HUES6 (cell line): ENCODE measurements at regions not wholly inside any gene's neighbourhood (a gene's known extent, or its start where the extent isn't known, plus 50 kb on each side); places are given as distances from the start of the nearest gene placed in this dataset.

ENCODE experiments used
- H3K27ac ChIP-seq: 2 replicates; pipeline ENCODE4 v1.7.0; 2013; ENCODE audit warnings: low read depth, mild to moderate bottlenecking, low read length, inconsistent platforms
- H3K27me3 ChIP-seq: 2 replicates; pipeline ENCODE4 v1.6.1; 2013; ENCODE audit warnings: low read length; ENCODE audit not compliant: control insufficient read depth, insufficient read depth
- H3K36me3 ChIP-seq: 2 replicates; pipeline ENCODE4 v1.6.1; 2013; ENCODE audit warnings: low read length; ENCODE audit not compliant: control insufficient read depth, insufficient read depth
- H3K4me1 ChIP-seq: 2 replicates; pipeline ENCODE4 v1.6.1; 2013; ENCODE audit warnings: low read length; ENCODE audit not compliant: control insufficient read depth, insufficient read depth
- H3K4me3 ChIP-seq: 2 replicates; pipeline ENCODE4 v1.5.1; 2013; ENCODE audit warnings: low read depth, low read length
- H3K9ac ChIP-seq: one replicate; pipeline ENCODE4 v1.6.1; 2013; ENCODE audit warnings: mild to moderate bottlenecking, low read length
- H3K9me3 ChIP-seq: 2 replicates; pipeline ENCODE4 v1.6.1; 2013; ENCODE audit warnings: low read depth, low read length; ENCODE audit not compliant: control insufficient read depth, insufficient read depth

DNA sequence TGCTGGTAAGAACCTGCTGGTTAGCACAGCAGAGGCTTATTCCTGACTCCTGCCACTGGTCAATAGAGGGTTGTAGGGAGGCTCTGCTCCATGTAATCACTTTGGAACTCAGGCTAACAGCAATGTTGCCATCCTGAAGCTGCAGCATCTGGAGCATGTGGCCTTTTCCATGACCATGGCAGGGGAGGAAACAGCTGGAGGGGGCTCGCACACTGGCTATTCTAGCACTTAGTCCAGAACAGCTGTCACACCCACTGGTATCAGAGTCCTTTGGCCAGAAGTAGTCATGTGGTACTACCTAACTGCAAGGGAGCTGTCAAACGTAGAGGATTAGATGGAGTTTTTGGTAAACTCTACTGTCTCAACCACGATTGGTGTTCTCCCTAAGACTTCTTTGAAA lies 450.0 kb downstream of the RPS24 start:
- H3K27ac ChIP-seq = no peak overlapping the region
- H3K36me3 ChIP-seq = no peaks in the 10 kb centered on the region
- H3K4me1 ChIP-seq = no peaks in the 10 kb centered on the region
- peaks cover 3% of the 10 kb centered on the region; the same call in 1 of the 2 replicates for H3K9me3 ChIP-seq
- no peak overlapping the region for H3K4me3 ChIP-seq
- H3K9ac ChIP-seq = no peak overlapping the region
- no peaks in the 10 kb centered on the region for H3K27me3 ChIP-seq

DNA sequence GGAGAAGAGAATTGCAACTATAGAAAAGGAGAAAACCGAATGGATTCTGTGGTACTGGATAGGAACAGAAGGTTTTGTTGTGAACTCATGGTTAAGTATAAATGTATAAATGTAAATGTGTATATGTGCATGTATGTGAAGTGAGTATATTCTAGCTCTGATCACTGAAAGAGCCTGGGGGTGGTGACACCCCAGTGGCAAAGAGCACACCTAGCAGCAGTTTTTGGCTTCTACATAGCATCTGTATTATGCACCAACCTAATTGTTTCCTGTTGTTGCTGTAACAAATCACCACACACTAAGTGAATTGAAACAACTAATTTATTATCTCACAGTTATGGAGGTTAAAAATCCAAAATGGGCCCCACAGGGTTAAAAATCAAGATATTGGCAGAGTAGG lies 455.4 kb downstream of the RPS24 start:
- Histone ChIP-seq H3K27ac (no peak overlapping the region), H3K27me3 (no peaks in the 10 kb centered on the region), H3K4me1 (no peaks in the 10 kb centered on the region), H3K36me3 (no peaks in the 10 kb centered on the region), H3K9ac (no peak overlapping the region), H3K9me3 (peaks cover 35% of the 10 kb centered on the region), H3K4me3 (no peak overlapping the region)

DNA sequence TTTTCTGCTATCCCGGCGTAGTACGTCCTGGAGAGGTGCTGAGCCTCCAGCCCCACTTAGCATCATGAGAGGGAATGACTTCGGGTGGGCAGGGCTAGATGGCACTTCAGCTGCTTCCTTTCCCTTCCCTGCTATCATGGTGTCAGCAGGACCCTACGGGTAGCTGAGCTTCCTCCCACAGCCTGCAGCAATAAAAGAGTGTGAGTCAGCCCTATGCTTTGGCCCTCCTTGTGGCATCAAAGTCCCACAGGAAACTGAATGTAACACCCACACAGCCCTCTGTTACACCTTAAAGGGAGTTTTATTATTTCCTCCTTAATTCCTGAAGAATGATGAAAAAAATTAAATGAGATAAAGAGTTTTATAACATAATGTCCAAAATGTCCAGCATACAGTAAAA lies 458.1 kb downstream of the RPS24 start:
- Histone ChIP-seq H3K9me3 (peaks cover 35% of the 10 kb centered on the region), H3K36me3 (no peaks in the 10 kb centered on the region), H3K4me1 (no peaks in the 10 kb centered on the region), H3K27ac (no peak overlapping the region), H3K4me3 (no peak overlapping the region), H3K27me3 (no peaks in the 10 kb centered on the region), H3K9ac (no peak overlapping the region)

DNA sequence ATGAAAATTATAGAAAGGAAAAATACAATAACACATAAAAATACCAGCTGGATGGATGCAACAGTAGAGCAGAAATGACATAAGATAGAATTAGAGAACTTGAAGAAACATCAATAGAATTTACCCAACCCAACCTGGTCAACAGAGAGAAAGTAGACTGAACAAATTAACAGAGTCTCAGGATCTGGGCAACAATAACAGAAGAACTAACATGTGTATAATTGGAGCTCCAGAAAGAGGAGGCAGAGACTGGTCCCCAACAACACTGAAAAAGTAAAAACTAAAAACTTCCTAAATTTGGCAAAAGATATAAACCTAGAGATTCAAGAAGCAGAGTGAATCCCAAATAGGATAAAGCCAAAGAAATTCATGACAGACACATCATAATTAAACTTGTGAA lies 458.8 kb downstream of the RPS24 start:
- Histone ChIP-seq H3K27me3 (no peaks in the 10 kb centered on the region), H3K4me1 (no peaks in the 10 kb centered on the region), H3K27ac (no peak overlapping the region), H3K36me3 (no peaks in the 10 kb centered on the region), H3K9me3 (peaks cover 35% of the 10 kb centered on the region), H3K9ac (no peak overlapping the region), H3K4me3 (no peak overlapping the region)

DNA sequence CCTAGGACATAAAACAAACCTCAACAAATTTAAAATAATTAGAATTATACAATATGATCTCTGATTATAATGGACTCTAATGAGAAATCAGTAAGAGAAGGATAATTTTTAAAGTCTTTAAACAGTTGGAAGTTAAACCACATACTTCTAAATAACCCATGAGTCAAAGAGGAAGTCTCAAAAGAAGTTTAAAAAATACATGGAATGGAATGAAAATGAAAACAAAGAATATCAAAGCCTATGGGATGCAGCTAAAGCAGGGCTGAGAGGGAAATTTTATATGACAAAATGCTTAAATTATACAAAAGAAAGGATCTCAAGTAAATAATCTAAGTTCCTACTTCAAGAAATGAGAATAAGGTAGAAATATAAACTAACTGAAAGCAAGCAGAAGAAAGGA lies 460.5 kb downstream of the RPS24 start:
- Histone ChIP-seq H3K36me3 (no peaks in the 10 kb centered on the region), H3K9me3 (peaks cover 27% of the 10 kb centered on the region), H3K27me3 (no peaks in the 10 kb centered on the region), H3K9ac (no peak overlapping the region), H3K4me1 (no peaks in the 10 kb centered on the region), H3K4me3 (no peak overlapping the region), H3K27ac (no peak overlapping the region)

DNA sequence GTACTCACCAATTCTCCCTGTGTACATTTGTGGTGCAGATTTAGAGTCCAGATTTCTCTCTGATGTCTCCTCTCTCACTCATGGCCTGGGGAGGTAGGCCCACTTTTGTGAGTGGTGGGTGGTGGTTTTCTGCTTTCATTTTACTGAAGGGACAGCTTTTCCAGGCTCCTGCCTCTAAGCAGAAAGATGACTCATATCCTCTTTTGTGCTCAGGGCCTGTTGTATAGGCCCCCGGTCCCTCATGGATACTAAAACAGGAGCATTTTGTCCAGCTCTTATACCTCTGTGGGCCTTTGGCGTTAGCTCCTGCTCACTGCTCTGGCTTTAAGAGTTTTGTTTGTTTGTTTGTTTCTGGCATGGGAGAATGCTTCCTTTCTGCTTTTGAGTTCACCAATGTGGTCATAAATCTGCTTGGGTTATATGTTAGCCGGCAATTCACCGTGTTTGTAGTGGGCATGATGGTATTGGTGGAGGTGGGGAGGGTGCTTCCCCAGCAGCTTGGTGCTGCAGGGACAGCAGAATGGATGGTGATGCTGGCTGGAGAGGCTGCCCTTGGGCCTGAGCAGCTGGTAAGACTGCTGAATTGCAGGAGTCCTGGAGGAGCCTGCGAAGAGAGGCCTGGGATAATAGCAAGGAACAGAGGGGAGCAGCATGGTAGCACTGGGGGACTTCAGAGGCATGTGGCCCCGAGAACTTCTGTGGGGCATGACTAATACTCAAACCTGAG lies 468.7 kb downstream of the RPS24 start:
- peaks cover 5% of the 10 kb centered on the region; the same call in 1 of the 2 replicates for H3K9me3 ChIP-seq
- no peaks in the 10 kb centered on the region for H3K27me3 ChIP-seq
- H3K9ac ChIP-seq = no peak overlapping the region
- no peak overlapping the region for H3K27ac ChIP-seq
- peaks cover 8% of the 10 kb centered on the region; the same call in 1 of the 2 replicates for H3K4me1 ChIP-seq
- H3K36me3 ChIP-seq = no peaks in the 10 kb centered on the region
- H3K4me3 ChIP-seq = no peak overlapping the region

DNA sequence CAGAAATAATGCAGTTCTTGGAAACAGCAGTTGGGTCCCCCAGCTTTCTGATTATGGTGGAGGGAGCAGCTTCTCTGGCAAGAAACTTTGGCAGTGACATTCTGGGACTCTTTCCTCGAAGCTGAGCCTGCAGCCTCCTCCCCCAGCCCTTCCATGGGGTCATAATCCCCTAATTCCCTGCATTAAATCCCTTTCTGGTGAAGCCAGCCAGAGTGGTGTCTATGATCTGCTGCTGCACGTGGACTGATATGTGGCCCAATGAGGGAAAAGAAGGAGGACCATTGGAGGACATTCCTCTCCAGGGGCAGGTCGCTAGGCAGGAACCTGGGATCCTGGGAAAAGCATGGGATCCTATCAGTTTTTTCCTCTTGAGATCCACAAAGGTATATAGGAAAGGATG lies 470.5 kb downstream of the RPS24 start:
- H3K9me3 ChIP-seq = peaks cover 5% of the 10 kb centered on the region; the same call in 1 of the 2 replicates
- H3K4me3 ChIP-seq = no peak overlapping the region
- no peak overlapping the region for H3K9ac ChIP-seq
- no peaks in the 10 kb centered on the region for H3K36me3 ChIP-seq
- no peaks in the 10 kb centered on the region; the same call in 1 of the 2 replicates for H3K27me3 ChIP-seq
- H3K27ac ChIP-seq = no peak overlapping the region
- H3K4me1 ChIP-seq = peaks cover 8% of the 10 kb centered on the region; the same call in 1 of the 2 replicates

DNA sequence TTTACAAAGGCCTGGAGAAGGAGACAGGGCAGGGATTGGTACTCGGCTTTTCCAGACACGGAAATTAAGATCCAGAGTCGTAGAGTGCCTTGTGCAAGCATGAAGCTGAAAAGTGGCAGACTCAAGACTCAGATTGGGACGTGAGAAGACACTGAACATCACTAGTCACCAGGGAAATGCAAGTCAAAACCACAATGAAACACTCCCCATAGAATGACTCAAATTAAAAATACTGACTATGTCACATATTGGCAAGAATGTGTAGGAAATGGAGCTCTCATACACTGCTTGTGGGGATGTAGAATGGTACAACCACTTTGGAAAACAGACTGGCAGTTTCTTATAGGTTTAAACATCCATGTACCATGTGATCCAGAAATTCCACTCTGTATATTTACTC lies 472.0 kb downstream of the RPS24 start:
- Histone ChIP-seq H3K9me3 (peaks cover 5% of the 10 kb centered on the region; the same call in 1 of the 2 replicates), H3K9ac (no peak overlapping the region), H3K36me3 (no peaks in the 10 kb centered on the region), H3K4me1 (peaks cover 8% of the 10 kb centered on the region; the same call in 1 of the 2 replicates), H3K27ac (no peak overlapping the region), H3K4me3 (no peak overlapping the region), H3K27me3 (no peaks in the 10 kb centered on the region; the same call in 1 of the 2 replicates)

DNA sequence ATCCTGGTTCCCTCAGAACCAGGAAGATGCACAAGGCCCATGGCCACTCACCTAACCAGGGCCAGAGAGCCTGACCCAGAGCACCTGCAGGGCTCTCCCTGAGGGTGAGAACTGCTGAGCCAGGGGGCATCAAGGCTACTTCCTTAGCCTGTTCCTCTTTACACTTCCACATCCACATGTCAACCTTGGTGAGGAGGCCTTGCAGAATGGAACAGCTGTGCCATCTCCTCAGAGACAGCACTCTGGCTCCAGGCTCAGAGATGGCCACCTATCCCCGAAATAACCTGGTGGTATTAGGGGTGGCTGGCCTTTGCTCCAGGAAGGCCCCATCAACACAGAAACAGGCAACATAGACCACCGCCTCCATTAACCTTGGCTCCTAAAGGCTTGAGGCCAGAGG lies 473.0 kb downstream of the RPS24 start:
- Histone ChIP-seq H3K4me3 (no peak overlapping the region), H3K4me1 (peaks cover 8% of the 10 kb centered on the region; the same call in 1 of the 2 replicates), H3K27ac (no peak overlapping the region)

DNA sequence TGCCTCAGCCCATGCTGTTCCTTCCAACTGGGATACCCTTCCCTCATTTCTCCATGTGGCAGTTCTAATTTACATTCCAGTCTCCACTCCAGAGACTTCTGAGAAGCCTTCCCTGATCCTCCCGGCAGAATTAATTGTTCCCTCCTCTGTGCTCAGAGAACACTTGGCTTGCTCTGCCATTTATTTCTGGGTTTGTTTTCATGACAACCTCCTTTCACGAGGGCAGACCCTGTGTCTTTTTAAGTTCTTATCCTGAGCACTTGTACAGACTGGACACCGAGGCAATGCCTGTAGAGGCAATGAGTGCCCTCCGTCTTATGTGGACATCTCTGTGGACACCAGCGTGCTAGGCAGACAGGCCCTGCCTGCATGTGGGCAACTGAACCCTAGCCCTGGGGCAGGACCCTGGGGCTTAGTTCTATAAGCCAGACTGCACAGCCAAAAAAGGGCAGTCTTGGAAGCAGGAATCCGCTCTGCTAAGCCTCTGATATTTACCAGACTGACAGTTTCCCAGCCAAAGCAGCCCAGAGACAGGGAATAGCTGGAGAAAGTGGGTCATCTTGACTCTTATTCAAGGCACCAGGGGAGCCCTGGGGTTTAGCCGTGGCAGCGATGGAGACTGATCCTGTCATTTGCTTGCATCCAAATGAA lies 474.0 kb downstream of the RPS24 start:
- no peak overlapping the region for H3K9ac ChIP-seq
- H3K27ac ChIP-seq = no peak overlapping the region
- H3K4me1 ChIP-seq = peaks cover under 1% of the 10 kb centered on the region; the same call in 1 of the 2 replicates
- H3K36me3 ChIP-seq = no peaks in the 10 kb centered on the region
- H3K9me3 ChIP-seq = peaks cover 5% of the 10 kb centered on the region; the same call in 1 of the 2 replicates
- H3K27me3 ChIP-seq = no peaks in the 10 kb centered on the region; the same call in 1 of the 2 replicates
- H3K4me3 ChIP-seq = no peak overlapping the region

More for the DNA sequence above, 473.0 kb downstream of the RPS24 start:
- Histone ChIP-seq H3K27me3 (no peaks in the 10 kb centered on the region; the same call in 1 of the 2 replicates), H3K9me3 (peaks cover 5% of the 10 kb centered on the region; the same call in 1 of the 2 replicates), H3K9ac (no peak overlapping the region), H3K36me3 (no peaks in the 10 kb centered on the region)
